Fibroblast of mammary gland (primary cell): ENCODE measurements at regions not wholly inside any gene's neighbourhood (a gene's known extent, or its start where the extent isn't known, plus 50 kb on each side); places are given as distances from the start of the nearest gene placed in this dataset.

ENCODE experiments used
- DNase-seq: peaks from one replicate; pipeline ENCODE4 v3.0.0-alpha.2; 2010; ENCODE audit warnings: low read depth
- H3K4me3 ChIP-seq: 2 replicates; pipeline ENCODE4 v1.5.1; 2011; ENCODE audit warnings: low read depth, mild to moderate bottlenecking, low read length, moderate library complexity; ENCODE audit not compliant: control insufficient read depth
- CTCF ChIP-seq: conservative IDR thresholded peaks from 2 replicates; pipeline ENCODE4 v1.5.1; 2011; ENCODE audit warnings: low read depth, low read length, inconsistent platforms; ENCODE audit not compliant: control insufficient read depth, insufficient read depth

DNA sequence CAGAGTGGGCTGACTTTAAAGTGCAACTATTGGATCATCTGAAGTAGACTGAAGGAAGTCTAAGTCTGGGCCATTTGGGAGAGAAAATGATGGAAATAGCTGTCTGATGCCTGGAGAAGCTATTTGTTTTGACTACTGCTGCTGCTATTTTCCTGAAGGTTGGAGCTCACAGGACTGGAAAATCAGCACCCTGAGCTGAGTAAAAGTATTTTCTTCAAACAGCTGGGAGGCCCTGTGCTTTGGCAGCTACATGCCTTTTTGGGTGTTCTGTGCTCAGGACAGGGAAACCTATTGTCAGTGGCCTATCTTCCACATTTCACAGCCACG is 302.6 kb downstream of the ENC1 start:
- TF ChIP-seq CTCF = no peak
- H3K4me3 ChIP-seq = no peak overlapping the region

DNA sequence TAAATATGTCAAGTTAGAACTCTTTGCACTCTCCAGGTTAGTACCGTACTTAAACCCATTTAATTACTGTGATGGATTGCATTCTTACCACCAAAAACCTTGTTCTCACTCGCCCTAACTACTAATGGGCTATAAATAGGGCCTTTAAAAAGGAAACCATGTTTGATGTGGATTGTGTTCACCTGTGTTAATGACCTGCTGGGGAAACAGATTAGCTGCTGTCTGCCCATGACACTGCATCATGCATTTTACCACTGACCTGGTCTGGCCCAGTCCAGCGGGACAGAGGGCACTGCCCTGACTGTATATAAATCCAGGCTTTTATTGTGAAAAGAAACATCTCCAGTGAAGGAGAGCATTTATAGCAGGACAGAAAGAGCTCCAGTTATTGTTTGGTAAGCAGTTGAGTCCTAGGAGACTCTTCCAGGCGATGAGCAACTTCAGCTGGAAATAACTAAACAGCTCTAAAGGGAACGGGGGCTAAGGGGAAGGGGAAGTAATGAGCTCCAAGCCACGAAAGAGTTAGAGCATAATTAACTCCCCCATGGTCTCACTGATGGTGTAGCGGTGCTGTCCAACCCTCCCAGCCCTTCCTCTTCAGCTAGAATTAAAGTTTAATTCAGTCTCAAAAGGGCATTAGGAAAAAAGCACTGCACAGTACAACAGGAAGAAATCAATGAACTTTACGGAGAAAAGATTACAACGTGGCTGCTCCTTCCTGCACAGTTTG is 303.1 kb downstream of the ENC1 start:
- no peak for TF ChIP-seq CTCF
- no peak for DNase-seq
- no peak overlapping the region for H3K4me3 ChIP-seq

More for the DNA sequence above, 302.6 kb downstream of the ENC1 start:
- no peak for DNase-seq

GRCh38 chr5:74336297-74336696 is 304.2 kb downstream of the ENC1 start:
- no peak overlapping the region for H3K4me3 ChIP-seq
- peak; percentile 25 for DNase-seq
- peak; percentile 36 for TF ChIP-seq CTCF

GRCh38 chr5:74334762-74335384 is 305.7 kb downstream of the ENC1 start:
- DNase-seq = no peak
- TF ChIP-seq CTCF = no peak

DNA sequence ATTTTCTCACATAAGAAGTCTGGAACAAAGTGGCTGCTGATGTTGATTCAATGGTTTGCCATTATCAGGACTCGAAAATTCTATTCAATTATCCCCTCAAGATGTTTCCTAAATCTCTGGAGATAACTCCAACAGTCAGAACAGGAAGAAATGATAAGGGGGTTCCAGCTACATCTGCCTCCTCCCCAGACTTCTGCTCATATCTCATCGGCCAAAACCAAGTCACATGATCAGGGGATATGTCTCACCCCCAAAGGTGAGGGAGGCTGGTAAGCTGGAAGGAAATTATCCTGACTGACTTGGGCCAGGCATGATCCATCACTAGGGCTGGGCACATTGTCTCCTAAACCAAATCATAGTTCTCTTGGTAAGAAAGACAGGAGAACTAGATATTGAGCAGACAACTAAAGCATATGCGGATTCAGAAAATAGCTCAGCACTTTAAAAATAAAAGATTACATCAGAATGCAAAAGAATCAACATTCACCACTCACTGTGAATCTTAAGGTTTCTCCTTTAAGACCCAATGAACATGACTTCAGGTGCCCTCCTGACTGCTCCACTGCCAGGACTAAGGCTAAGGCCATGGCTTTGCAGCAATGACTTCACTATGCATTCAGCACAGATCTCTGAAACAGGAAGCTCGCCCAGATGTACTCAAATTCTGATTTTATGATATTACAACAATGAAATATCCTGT is 306.3 kb downstream of the ENC1 start:
- H3K4me3 ChIP-seq = no peak overlapping the region
- no peak for DNase-seq
- no peak for TF ChIP-seq CTCF

More at GRCh38 chr5:74334762-74335384, 305.7 kb downstream of the ENC1 start:
- H3K4me3 ChIP-seq = no peak overlapping the region

DNA sequence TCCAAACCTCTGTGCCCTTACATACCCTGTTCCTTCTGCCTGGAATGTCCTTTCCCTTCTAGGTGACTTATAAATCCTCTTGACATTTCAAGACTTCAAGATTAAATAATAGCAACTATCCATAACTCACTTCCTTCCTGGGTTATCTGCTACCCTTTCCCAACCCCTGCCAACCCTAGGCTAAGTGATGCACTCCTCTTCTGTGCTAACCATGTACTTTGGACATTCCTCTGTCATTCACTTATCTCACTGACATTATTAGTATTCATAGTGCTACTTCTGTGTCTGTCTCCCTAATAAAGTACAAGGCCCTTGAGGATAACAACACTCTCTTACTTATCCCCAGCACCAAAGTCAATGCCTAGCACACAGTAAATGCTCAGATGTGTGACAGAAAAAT is 307.1 kb downstream of the ENC1 start:
- TF ChIP-seq CTCF = no peak
- no peak overlapping the region for H3K4me3 ChIP-seq
- DNase-seq = no peak
